IMR-90 (cell line): ENCODE measurements at regions not wholly inside any gene's neighbourhood (a gene's known extent, or its start where the extent isn't known, plus 50 kb on each side); places are given as distances from the start of the nearest gene placed in this dataset.

Experiments
- ATAC-seq: fragments of 200-7000 bp; cut with Tn5 transposase; 2 replicates; pipeline ENCODE4 v1.9.1; 2020; ENCODE audit warnings: low read depth, mild to moderate bottlenecking, moderate library complexity
- BruUV-seq: library from RNA; stranded (reverse); fragments of 400-500 nt; replicated peaks from 2 replicates; lab custom pipeline; 2021; lab: Mats Ljungman, UMichigan
- CTCF ChIA-PET: fragments of 300-600 bp; formaldehyde crosslinking; extraction: SDS; loops from one replicate; lab custom pipeline; 2021; ENCODE audit warnings: antibody characterized with exemption; lab: Yijun Ruan, JAX
- POLR2A ChIA-PET: fragments of 300-600 bp; sonication (Branson Sonifier 250); formaldehyde crosslinking; loops from one replicate; lab custom pipeline; 2022; ENCODE audit warnings: antibody characterized with exemption; ENCODE audit not compliant: unreplicated experiment; lab: Charles Lee
- DNase-seq: peaks from one replicate; pipeline ENCODE4 v3.0.0; 2013
- H2AFZ ChIP-seq: replicated peaks from 2 replicates; pipeline ENCODE3; 2013; ENCODE audit warnings: low read length, mild to moderate bottlenecking; ENCODE audit not compliant: poor library complexity
- H2AK5ac ChIP-seq: 2 replicates; pipeline ENCODE4 v1.6.1; 2013; ENCODE audit warnings: low read depth, low read length, inconsistent platforms
- H2AK9ac ChIP-seq: replicated peaks from 2 replicates; pipeline ENCODE3; 2013; ENCODE audit warnings: mild to moderate bottlenecking, low read depth, low read length, moderate library complexity; ENCODE audit not compliant: poor library complexity
- H2BK120ac ChIP-seq: 2 replicates; pipeline ENCODE4 v1.6.1; 2013; ENCODE audit warnings: low read depth, low read length, inconsistent platforms
- H2BK15ac ChIP-seq: 3 replicates; pipeline ENCODE4 v1.6.1; 2013; ENCODE audit warnings: low read depth, low read length, inconsistent platforms
- H2BK20ac ChIP-seq: 2 replicates; pipeline ENCODE4 v1.6.1; 2013; ENCODE audit warnings: low read depth, mild to moderate bottlenecking, inconsistent platforms, low read length, moderate library complexity
- H2BK5ac ChIP-seq: 2 replicates; pipeline ENCODE4 v1.6.1; 2013; ENCODE audit warnings: mild to moderate bottlenecking, low read depth, low read length, inconsistent platforms; ENCODE audit not compliant: poor library complexity, severe bottlenecking
- H3K14ac ChIP-seq: replicated peaks from 2 replicates; pipeline ENCODE4 v1.6.1; 2013; ENCODE audit warnings: low read depth, low read length, inconsistent platforms
- H3K18ac ChIP-seq: 2 replicates; pipeline ENCODE4 v1.6.1; 2013; ENCODE audit warnings: low read depth, low read length, control low read depth
- H3K23ac ChIP-seq: 2 replicates; pipeline ENCODE4 v1.6.1; 2013; ENCODE audit warnings: low read depth, low read length, inconsistent platforms
- H3K27ac ChIP-seq: 2 replicates; pipeline ENCODE4 v1.5.1; 2013; ENCODE audit warnings: mild to moderate bottlenecking, control low read depth, low read length; ENCODE audit not compliant: insufficient read depth
- H3K27me3 ChIP-seq: 2 replicates; pipeline ENCODE4 v1.6.1; 2013; ENCODE audit warnings: low read length; ENCODE audit not compliant: control insufficient read depth, insufficient read depth
- H3K36me3 ChIP-seq: 2 replicates; pipeline ENCODE4 v1.6.1; 2013; ENCODE audit warnings: low read length, mixed read lengths; ENCODE audit not compliant: control insufficient read depth, insufficient read depth
- H3K4ac ChIP-seq: 2 replicates; pipeline ENCODE4 v1.6.1; 2013; ENCODE audit warnings: low read depth, low read length, inconsistent platforms
- H3K4me1 ChIP-seq: 2 replicates; pipeline ENCODE4 v1.6.1; 2013; ENCODE audit warnings: low read length, mixed read lengths; ENCODE audit not compliant: control insufficient read depth, insufficient read depth
- H3K4me2 ChIP-seq: 2 replicates; pipeline ENCODE4 v1.6.1; 2013; ENCODE audit warnings: low read depth, mild to moderate bottlenecking, control low read depth, low read length, moderate library complexity
- H3K4me3 ChIP-seq: 2 replicates; pipeline ENCODE4 v1.5.1; 2013; ENCODE audit warnings: low read depth, mild to moderate bottlenecking, control low read depth, low read length, moderate library complexity; ENCODE audit not compliant: insufficient read depth
- H3K56ac ChIP-seq: 2 replicates; pipeline ENCODE4 v1.6.1; 2013; ENCODE audit warnings: low read length, inconsistent platforms; ENCODE audit not compliant: insufficient read depth; ENCODE audit errors: extremely low read depth
- H3K79me1 ChIP-seq, 2 experiments: 2 replicates each; pipeline ENCODE4 v1.6.1; 2013; ENCODE audit warnings: low read length in 2 of 2, inconsistent platforms in 1 of 2, low read depth in 1 of 2
- H3K9ac ChIP-seq: 2 replicates; pipeline ENCODE4 v1.6.1; 2013; ENCODE audit warnings: low read depth, low read length, control low read depth
- H3K9me1 ChIP-seq: 2 replicates; pipeline ENCODE4 v1.6.1; 2013; ENCODE audit warnings: low read length, inconsistent platforms; ENCODE audit not compliant: insufficient read depth
- H3K9me3 ChIP-seq: 2 replicates; pipeline ENCODE4 v1.6.1; 2013; ENCODE audit warnings: low read length; ENCODE audit not compliant: control insufficient read depth, insufficient read depth
- H4K20me1 ChIP-seq: 2 replicates; pipeline ENCODE4 v1.6.1; 2013; ENCODE audit warnings: low read length, inconsistent platforms; ENCODE audit not compliant: insufficient read depth
- H4K5ac ChIP-seq: 2 replicates; pipeline ENCODE4 v1.6.1; 2013; ENCODE audit warnings: mild to moderate bottlenecking, low read depth, low read length, control low read depth
- H4K8ac ChIP-seq, 2 experiments: 2 replicates each; pipeline ENCODE4 v1.6.1; 2013; ENCODE audit warnings: low read depth in 2 of 2, low read length in 2 of 2, control low read depth in 1 of 2, inconsistent platforms in 1 of 2
- H4K91ac ChIP-seq: 2 replicates; pipeline ENCODE4 v1.6.1; 2013; ENCODE audit warnings: low read depth, low read length, inconsistent platforms; ENCODE audit not compliant: insufficient read depth
- BHLHE40 ChIP-seq: fragments of 150-350 bp; IDR thresholded peaks from 2 replicates; pipeline ENCODE4 v1.6.1; 2016; ENCODE audit warnings: mild to moderate bottlenecking, low read depth, low read length
- CEBPB ChIP-seq: IDR thresholded peaks from 2 replicates; pipeline ENCODE4 v1.6.1; 2012; ENCODE audit warnings: low read depth, low read length, improper control_type of control experiment
- CHD1 ChIP-seq: IDR thresholded peaks from 2 replicates; pipeline ENCODE4 v1.6.1; 2012; ENCODE audit warnings: low read depth, low read length, improper control_type of control experiment
- CTCF ChIP-seq: conservative IDR thresholded peaks from 2 replicates; pipeline ENCODE4 v1.5.1; 2012; ENCODE audit warnings: mild to moderate bottlenecking, low read depth, low read length, improper control_type of control experiment
- ELK1 ChIP-seq: fragments of 150-350 bp; IDR thresholded peaks from 2 replicates; pipeline ENCODE4 v1.6.1; 2016; ENCODE audit warnings: low read depth, mild to moderate bottlenecking, low read length, moderate library complexity, borderline replicate concordance
- FOS ChIP-seq: fragments of 150-350 bp; IDR thresholded peaks from 2 replicates; pipeline ENCODE4 v1.6.1; 2016; ENCODE audit warnings: low read depth, low read length
- MAFK ChIP-seq: IDR thresholded peaks from 2 replicates; pipeline ENCODE4 v1.6.1; 2012; ENCODE audit warnings: low read depth, low read length, improper control_type of control experiment
- MAZ ChIP-seq: IDR thresholded peaks from 2 replicates; pipeline ENCODE4 v1.6.1; 2012; ENCODE audit warnings: low read depth, mild to moderate bottlenecking, low read length, improper control_type of control experiment, moderate library complexity, borderline replicate concordance
- MXI1 ChIP-seq: IDR thresholded peaks from 2 replicates; pipeline ENCODE4 v1.6.1; 2012; ENCODE audit warnings: low read depth, mild to moderate bottlenecking, low read length, moderate library complexity, borderline replicate concordance
- NFE2L2 ChIP-seq: fragments of 150-350 bp; IDR thresholded peaks from 2 replicates; pipeline ENCODE4 v1.6.1; 2016; ENCODE audit warnings: low read depth, mild to moderate bottlenecking, low read length
- POLR2A ChIP-seq: IDR thresholded peaks from 2 replicates; pipeline ENCODE4 v1.6.1; 2012; ENCODE audit warnings: mild to moderate bottlenecking, low read depth, low read length
- RCOR1 ChIP-seq: IDR thresholded peaks from 2 replicates; pipeline ENCODE4 v1.6.1; 2012; ENCODE audit warnings: mild to moderate bottlenecking, low read length, improper control_type of control experiment; ENCODE audit not compliant: insufficient replicate concordance
- RFX5 ChIP-seq: IDR thresholded peaks from 2 replicates; pipeline ENCODE4 v1.8.0; 2012; ENCODE audit warnings: low read depth, mild to moderate bottlenecking, low read length, moderate library complexity
- SMC3 ChIP-seq: fragments of 150-350 bp; IDR thresholded peaks from 2 replicates; pipeline ENCODE4 v1.6.1; 2016; ENCODE audit warnings: low read depth, mild to moderate bottlenecking, antibody characterized with exemption, low read length, moderate library complexity
- USF2 ChIP-seq: fragments of 150-350 bp; IDR thresholded peaks from 2 replicates; pipeline ENCODE4 v1.6.1; 2017; ENCODE audit warnings: mild to moderate bottlenecking, antibody characterized with exemption, low read length, low read depth
- WGBS, 2 experiments: methylation state at CpG; one replicate each; pipeline versions ENCODE4 v1.1.5 to v1.1.7; 2013; ENCODE audit warnings: missing lambda C conversion rate in 2 of 2; ENCODE audit not compliant: insufficient read length in 1 of 2; ENCODE audit errors: extremely low coverage in 2 of 2; 5-methylcytosine and 5-hydroxymethylcytosine counted together
- dilution Hi-C: fragments of 300-500 bp; cut with HindIII; formaldehyde crosslinking; loops from one replicate; pipeline ENCODE4 v1.14.3; 2018; ENCODE audit warnings: low sequenced_read_pairs; ENCODE audit not compliant: unreplicated experiment
- in situ Hi-C: fragments of 300-500 bp; cut with MboI; formaldehyde crosslinking; loops from 3 replicates; pipeline ENCODE4 v1.14.3; 2019; ENCODE audit warnings: low sequenced_read_pairs, inconsistent platforms, mixed read lengths
- intact Hi-C: fragments of 100-400 bp; cut with micrococcal nuclease; formaldehyde crosslinking; loops from 2 replicates; pipeline ENCODE4 v1.10.0; 2022

- Histone ChIP-seq H2BK15ac (no peak overlapping the region), H4K5ac (no peak overlapping the region), H3K4ac (no peak overlapping the region), H3K9me3 (no peaks in the 10 kb centered on the region), H4K20me1 (peaks cover 44% of the 10 kb centered on the region), H4K91ac (no peak overlapping the region), H3K18ac (no peak overlapping the region), H2AFZ (peak overlapping the region; percentile 35), H2BK120ac (no peak overlapping the region), H3K27ac (no peak overlapping the region), H4K8ac (no peak overlapping the region), H3K4me1 (peaks cover 24% of the 10 kb centered on the region), H3K9ac (no peak overlapping the region), H2BK20ac (no peak overlapping the region), H2BK5ac (no peak overlapping the region), H3K36me3 (peaks cover 15% of the 10 kb centered on the region), H3K4me3 (no peak overlapping the region), H3K9me1 (peaks cover 56% of the 10 kb centered on the region), H3K14ac (0 out of 2 replicates have a peak overlapping the region, but pooled peaks have one; percentile 19), H3K79me1 (peaks cover 72 to 100% of the 10 kb centered on the region in 2 experiments), H2AK9ac (peak overlapping the region; percentile 44), H3K56ac (no peak overlapping the region), H2AK5ac (no peak overlapping the region), H3K4me2 (no peak overlapping the region), H3K23ac (no peak overlapping the region), H3K27me3 (no peaks in the 10 kb centered on the region)
- ATAC-seq (no peak), DNase-seq (no peak)
- TF ChIP-seq RCOR1 (no peak), CTCF (no peak), POLR2A (no peak), BHLHE40 (no peak), SMC3 (no peak), MXI1 (no peak), RFX5 (no peak), CHD1 (no peak), MAFK (no peak), FOS (no peak), USF2 (no peak), MAZ (no peak), ELK1 (no peak), NFE2L2 (no peak), CEBPB (no peak)
- no TSS peak for BruUV-seq
- in situ Hi-C loops (no loop called here), intact Hi-C loops (no loop called here), dilution Hi-C loops (no loop called here)
- ChIA-PET CTCF (no interaction called here), POLR2A (no interaction called here)
- WGBS, 2 experiments: 92% methylated on average over 2 of the region's 10 CpGs; no CpG with 5 or more reads in 1 of the 2 experiments
Observed at GRCh38 chr2:120945091-120945490, 209.4 kb downstream of the GLI2 start.
